ENCODE measurements at regions not wholly inside any gene's neighbourhood (a gene's known extent, or its start where the extent isn't known, plus 50 kb on each side); places are given as distances from the start of the nearest gene placed in this dataset.

- no peak for TF ChIP-seq CTCF (IDR thresholded peaks at IDR 0.05)
- no peak for TF ChIP-seq POLR2A (IDR thresholded peaks at IDR 0.05)
Observed at GRCh38 chr12:114809097-114809496, 125.1 kb upstream of the TBX3 start.

Data from lower leg skin (tissue), 3 donors.